Transverse colon (tissue), 4 donors: ENCODE measurements at regions not wholly inside any gene's neighbourhood (a gene's known extent, or its start where the extent isn't known, plus 50 kb on each side); places are given as distances from the start of the nearest gene placed in this dataset.

Experiments used
- DNase-seq: peaks from one replicate; pipeline ENCODE4 v3.0.0-alpha.2; 2019
- H3K27ac ChIP-seq, 4 donors: fragments of 200-600 bp; sonication (generic); 2 replicates each; pipeline ENCODE4 v1.5.1; 2016 to 2018; ENCODE audit warnings: inconsistent platforms in 4 of 4
- H3K27me3 ChIP-seq: fragments of 200-600 bp; sonication (generic); 2 replicates; pipeline ENCODE4 v1.5.1; 2017; ENCODE audit warnings: inconsistent platforms
- H3K36me3 ChIP-seq, 4 donors: fragments of 200-600 bp; sonication (generic); 2 replicates each; pipeline ENCODE4 v1.5.1; 2017 to 2019; ENCODE audit warnings: inconsistent platforms in 4 of 4
- H3K4me1 ChIP-seq, 4 donors: fragments of 200-600 bp; sonication (generic); 2 replicates each; pipeline ENCODE4 v1.5.1; 2017 to 2020; ENCODE audit warnings: inconsistent platforms in 4 of 4
- H3K4me3 ChIP-seq, 4 donors: fragments of 200-600 bp; sonication (generic); 1 replicate in 1 of 4; 2 replicates in 3 of 4; pipeline versions ENCODE4 v1.5.1 to v1.6.1; 2017 to 2019; ENCODE audit warnings: inconsistent platforms in 4 of 4
- H3K9me3 ChIP-seq, 2 donors: fragments of 200-600 bp; sonication (generic); 2 replicates each; pipeline ENCODE4 v1.5.1; 2017 to 2019; ENCODE audit warnings: inconsistent platforms in 2 of 2
- EP300 ChIP-seq: sonication (generic); formaldehyde crosslinking; IDR thresholded peaks from one replicate; pipeline ENCODE4 v1.6.1; 2017; ENCODE audit warnings: antibody characterized with exemption, low read depth
- POLR2A ChIP-seq: fragments of 450-650 bp; IDR thresholded peaks from one replicate; pipeline ENCODE4 v1.6.1; 2016; ENCODE audit warnings: antibody characterized with exemption, mild to moderate bottlenecking, moderate library complexity
- POLR2AphosphoS5 ChIP-seq, 3 donors: sonication (generic); formaldehyde crosslinking; IDR thresholded peaks; one replicate each; pipeline ENCODE4 v1.6.1; 2016; ENCODE audit warnings: antibody characterized with exemption in 3 of 3
- WGBS, 2 donors: methylation state at CpG; one replicate each; pipeline ENCODE4 v1.1.5; 2018; ENCODE audit warnings: low coverage in 1 of 2; 5-methylcytosine and 5-hydroxymethylcytosine counted together
- in situ Hi-C, 4 donors: fragments of 200-750 bp; cut with MboI; loops; one replicate each; pipeline versions ENCODE4 v1.15.0 to v1.15.1; 2017; ENCODE audit warnings: low sequenced_read_pairs in 3 of 4, low pct_ligation_motif_present in 1 of 4, low pct_unique_long_range_greater_than_20kb in 1 of 4
- intact Hi-C: fragments of 100-400 bp; cut with DNase I; formaldehyde crosslinking; loops from one replicate; pipeline ENCODE4 v1.15.1; 2023; ENCODE audit warnings: low total_unique reads
- TF ChIP-seq, protein P1 (sequence below), 5 experiments: fragments of 200-600 bp in 3 of 5; fragments of 450-650 bp in 2 of 5; sonication (generic) in 3 of 5; IDR thresholded peaks; 1 replicate in 2 of 5; 2 replicates in 3 of 5; pipeline ENCODE4 v1.5.1; 2016 to 2017; ENCODE audit warnings: antibody characterized with exemption in 5 of 5, inconsistent platforms in 3 of 5, mild to moderate bottlenecking in 2 of 5, moderate library complexity in 1 of 5

DNA sequence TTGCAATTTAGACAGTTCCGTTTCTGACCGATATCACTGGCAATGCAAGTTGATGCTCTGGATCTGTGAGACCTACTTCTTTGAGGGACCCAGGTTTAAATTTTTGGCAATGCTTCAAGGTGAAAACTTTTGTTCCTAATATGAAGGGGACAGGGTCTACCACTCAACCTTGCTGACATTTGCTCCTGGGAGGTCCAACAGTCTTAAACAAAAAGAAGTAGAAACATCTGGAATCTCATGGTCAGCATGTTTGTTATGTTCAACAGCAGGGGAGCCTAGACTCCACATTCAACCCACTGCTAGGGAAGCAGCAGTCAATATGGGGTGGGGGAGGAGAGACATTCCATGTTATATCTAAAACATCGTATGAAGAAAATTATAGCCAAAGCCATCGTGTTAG lies 196.4 kb downstream of the SIM1 start:
- H3K4me1 ChIP-seq, result no peaks in the 10 kb centered on the region
- DNase-seq, result no peak
- no peak overlapping the region for H3K27ac ChIP-seq
- 82 to 89% methylated on average over 4 of the region's 4 CpGs for WGBS, 2 donors
- intact Hi-C loops (no loop called here), in situ Hi-C loops (no loop called here)
- TF ChIP-seq EP300, result no peak
- TF ChIP-seq, protein P1, sequence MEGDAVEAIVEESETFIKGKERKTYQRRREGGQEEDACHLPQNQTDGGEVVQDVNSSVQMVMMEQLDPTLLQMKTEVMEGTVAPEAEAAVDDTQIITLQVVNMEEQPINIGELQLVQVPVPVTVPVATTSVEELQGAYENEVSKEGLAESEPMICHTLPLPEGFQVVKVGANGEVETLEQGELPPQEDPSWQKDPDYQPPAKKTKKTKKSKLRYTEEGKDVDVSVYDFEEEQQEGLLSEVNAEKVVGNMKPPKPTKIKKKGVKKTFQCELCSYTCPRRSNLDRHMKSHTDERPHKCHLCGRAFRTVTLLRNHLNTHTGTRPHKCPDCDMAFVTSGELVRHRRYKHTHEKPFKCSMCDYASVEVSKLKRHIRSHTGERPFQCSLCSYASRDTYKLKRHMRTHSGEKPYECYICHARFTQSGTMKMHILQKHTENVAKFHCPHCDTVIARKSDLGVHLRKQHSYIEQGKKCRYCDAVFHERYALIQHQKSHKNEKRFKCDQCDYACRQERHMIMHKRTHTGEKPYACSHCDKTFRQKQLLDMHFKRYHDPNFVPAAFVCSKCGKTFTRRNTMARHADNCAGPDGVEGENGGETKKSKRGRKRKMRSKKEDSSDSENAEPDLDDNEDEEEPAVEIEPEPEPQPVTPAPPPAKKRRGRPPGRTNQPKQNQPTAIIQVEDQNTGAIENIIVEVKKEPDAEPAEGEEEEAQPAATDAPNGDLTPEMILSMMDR (IDR thresholded peaks at IDR 0.05), result no peak
- no peak for TF ChIP-seq POLR2A
- no peak for TF ChIP-seq POLR2AphosphoS5 (IDR thresholded peaks at IDR 0.05)
- H3K9me3 ChIP-seq, result no peaks in the 10 kb centered on the region
- H3K4me3 ChIP-seq, result no peak overlapping the region
- H3K36me3 ChIP-seq, result no peaks in the 10 kb centered on the region
- no peaks in the 10 kb centered on the region for H3K27me3 ChIP-seq

DNA sequence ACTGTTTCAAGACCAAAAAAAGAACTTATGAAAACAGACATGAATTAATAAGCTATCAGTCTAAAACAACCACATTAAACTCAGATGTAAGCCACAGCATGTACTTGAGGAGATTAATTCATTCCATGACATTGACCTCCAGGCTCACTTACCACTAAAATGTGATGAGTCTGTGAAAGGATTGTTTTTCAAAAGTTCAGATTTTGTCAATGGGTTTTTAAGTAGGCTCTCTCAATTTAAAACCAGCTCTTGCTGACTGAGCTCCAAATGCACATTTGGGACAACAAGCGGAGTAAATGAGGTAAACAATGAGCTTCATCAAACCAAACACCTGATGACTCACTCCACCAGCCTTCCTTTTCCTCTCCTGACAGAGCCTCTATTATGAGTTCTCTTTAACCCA lies 197.0 kb downstream of the SIM1 start:
- WGBS, 2 donors, result 80 to 86% methylated on average over 1 of the region's 1 CpG
- Histone ChIP-seq H3K27me3 (no peaks in the 10 kb centered on the region), H3K36me3 (no peaks in the 10 kb centered on the region), H3K9me3 (no peaks in the 10 kb centered on the region), H3K4me1 (no peaks in the 10 kb centered on the region), H3K4me3 (no peak overlapping the region), H3K27ac (no peak overlapping the region)
- DNase-seq, result no peak
- in situ Hi-C loops (no loop called here), intact Hi-C loops (no loop called here)
- TF ChIP-seq, protein P1 (IDR thresholded peaks at IDR 0.05), result no peak
- TF ChIP-seq POLR2A (no peak), POLR2AphosphoS5 (IDR thresholded peaks at IDR 0.05) (no peak), EP300 (no peak)

DNA sequence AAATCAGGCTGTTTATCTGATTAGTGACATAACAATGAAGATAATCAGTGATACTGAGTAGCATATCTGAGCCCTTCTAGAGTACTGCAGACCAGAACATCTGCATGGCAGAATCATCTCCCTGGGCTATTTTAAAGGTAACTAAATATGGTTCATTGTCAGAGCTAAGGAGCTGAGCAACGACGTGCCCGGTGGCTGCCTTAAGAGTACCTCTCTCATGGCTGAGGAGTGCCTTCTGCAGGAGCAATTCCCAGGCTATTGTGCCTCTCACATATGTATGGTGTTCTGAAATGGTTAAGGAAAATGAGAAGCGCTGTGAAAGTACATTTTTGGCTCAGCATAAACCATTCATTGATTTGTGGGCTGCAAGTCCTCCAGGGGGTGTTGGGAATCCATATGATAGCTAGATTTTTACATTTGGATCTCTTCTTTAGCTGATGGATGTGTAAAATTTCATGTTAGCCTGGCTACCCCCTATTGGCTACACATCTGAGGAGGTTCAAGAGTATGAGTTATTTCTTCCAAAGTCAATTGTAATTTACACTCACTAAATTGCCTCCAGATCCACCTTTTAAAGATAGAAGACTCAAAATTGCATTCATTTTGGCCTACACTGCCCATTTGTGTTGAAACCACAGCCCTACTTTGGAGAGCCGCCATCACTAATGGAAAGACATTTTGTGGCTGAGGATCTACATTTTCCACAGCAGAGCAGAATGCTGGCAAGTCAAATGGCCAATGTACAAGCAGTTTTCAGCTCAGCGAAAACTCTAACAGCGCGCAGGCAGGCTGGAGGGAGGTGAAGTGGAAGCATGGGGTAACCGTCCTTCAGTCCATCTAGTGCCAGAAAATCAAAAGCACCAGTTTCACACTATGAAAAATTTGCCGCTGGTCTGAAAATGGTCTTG lies 198.0 kb downstream of the SIM1 start:
- 85 to 100% methylated on average over 2 to 10 of the region's 10 CpGs for WGBS, 2 donors
- Histone ChIP-seq H3K27me3 (no peaks in the 10 kb centered on the region), H3K4me1 (no peaks in the 10 kb centered on the region), H3K9me3 (no peaks in the 10 kb centered on the region), H3K36me3 (no peaks in the 10 kb centered on the region), H3K27ac (no peak overlapping the region), H3K4me3 (no peak overlapping the region)
- TF ChIP-seq POLR2AphosphoS5 (IDR thresholded peaks at IDR 0.05), result no peak
- TF ChIP-seq POLR2A, result no peak
- TF ChIP-seq, protein P1 (IDR thresholded peaks at IDR 0.05), result no peak
- no peak for TF ChIP-seq EP300
- no peak for DNase-seq
- in situ Hi-C loops (no loop called here), intact Hi-C loops (no loop called here)

- TF ChIP-seq POLR2A (no peak), EP300 (no peak), POLR2AphosphoS5 (IDR thresholded peaks at IDR 0.05) (no peak)
- TF ChIP-seq, protein P1 (IDR thresholded peaks at IDR 0.05), result no peak
- Histone ChIP-seq H3K4me1 (no peaks in the 10 kb centered on the region), H3K27ac (no peak overlapping the region), H3K36me3 (no peaks in the 10 kb centered on the region), H3K27me3 (no peaks in the 10 kb centered on the region), H3K9me3 (no peaks in the 10 kb centered on the region), H3K4me3 (no peak overlapping the region)
- in situ Hi-C loops, result no loop called here
- DNase-seq, result no peak
- 85 to 88% methylated on average over 4 of the region's 4 CpGs for WGBS, 2 donors
- intact Hi-C loops, result no loop called here
These were observed 202.6 kb downstream of the SIM1 start for GRCh38 chr6:100262086-100262485.
